HG03045 (cell line): ENCODE measurements at regions not wholly inside any gene's neighbourhood (a gene's known extent, or its start where the extent isn't known, plus 50 kb on each side); places are given as distances from the start of the nearest gene placed in this dataset.

Experiments
- ATAC-seq: cut with Tn5 transposase; IDR thresholded peaks from one replicate; pipeline ENCODE4 v1.9.1; 2021; ENCODE audit warnings: mild to moderate bottlenecking, moderate library complexity; ENCODE audit not compliant: unreplicated experiment

DNA sequence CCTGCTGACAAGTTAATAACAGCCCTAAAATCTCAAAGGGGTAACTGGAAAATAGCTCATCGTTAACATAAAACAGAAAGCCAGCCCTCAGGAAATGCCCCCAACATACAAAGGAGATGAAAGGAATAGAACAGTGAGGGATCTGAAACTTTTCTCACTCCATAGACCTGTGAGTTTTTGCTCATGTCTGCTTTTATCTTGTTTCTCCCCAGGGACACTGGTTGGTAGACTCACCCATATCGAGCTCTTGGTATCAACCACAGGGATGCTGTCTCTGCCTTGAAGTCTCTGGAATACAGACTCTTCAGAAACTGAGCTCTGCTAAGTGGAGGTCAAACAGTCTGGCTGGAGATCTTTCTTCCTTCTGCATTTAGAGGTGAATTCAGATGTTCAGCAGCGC is 77.4 kb upstream of the CAMK1G start:
- ATAC-seq, result no peak

DNA sequence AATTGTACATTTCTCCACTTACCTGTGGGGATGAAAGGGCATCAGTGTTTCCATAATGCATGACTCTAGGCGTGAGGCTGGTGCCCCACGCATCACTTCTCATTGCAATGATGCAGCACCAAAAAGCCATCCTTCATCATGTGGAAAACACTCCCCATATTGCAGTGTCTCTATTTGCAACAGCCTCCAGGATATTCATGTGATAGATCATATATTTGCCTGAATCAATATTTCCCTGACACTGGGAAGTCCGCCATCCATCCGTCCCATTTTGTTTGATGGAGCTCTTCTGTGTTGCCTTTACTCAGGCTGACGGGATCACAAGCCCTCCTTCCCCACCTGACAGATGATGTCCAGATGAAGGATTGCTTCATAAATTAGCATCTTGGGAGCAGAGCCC is 74.5 kb upstream of the CAMK1G start:
- no peak for ATAC-seq

DNA sequence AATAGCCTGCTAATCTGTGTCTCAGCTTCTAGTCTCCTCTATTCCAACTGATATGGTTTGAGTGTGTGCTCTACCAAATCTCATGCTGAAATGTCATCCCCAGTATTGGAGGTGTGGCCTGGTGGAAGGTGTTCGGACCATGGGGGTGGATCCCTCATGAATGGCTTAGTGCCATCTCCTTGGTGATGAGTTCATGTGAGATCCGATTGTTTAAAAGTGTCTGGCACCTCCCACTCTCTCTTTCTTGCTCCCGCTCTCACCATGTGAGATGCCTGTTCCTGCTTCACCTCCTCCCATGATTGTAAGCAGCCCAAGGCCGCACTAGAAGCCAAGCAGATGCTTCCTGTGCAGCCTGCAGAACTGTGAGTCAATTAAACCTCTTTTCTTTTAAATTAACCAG is 73.5 kb upstream of the CAMK1G start:
- no peak for ATAC-seq

DNA sequence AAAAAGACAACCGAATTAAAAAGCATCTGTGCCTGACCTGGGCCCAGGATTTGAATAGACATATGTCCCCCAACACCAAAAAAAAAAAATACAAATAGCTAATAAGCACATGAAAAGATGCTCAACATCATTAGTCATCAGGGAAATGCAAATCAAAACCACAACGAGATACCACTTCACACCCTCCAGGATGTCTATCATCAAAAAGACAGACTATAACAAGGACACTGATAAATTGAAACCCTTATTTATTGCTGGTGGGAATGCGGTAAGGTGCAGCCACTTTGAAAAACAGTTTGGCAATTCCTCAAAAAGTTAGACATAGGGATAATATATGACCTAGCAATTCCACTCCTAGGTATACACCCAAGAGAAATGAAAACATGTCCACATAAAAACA is 72.3 kb upstream of the CAMK1G start:
- no peak for ATAC-seq

DNA sequence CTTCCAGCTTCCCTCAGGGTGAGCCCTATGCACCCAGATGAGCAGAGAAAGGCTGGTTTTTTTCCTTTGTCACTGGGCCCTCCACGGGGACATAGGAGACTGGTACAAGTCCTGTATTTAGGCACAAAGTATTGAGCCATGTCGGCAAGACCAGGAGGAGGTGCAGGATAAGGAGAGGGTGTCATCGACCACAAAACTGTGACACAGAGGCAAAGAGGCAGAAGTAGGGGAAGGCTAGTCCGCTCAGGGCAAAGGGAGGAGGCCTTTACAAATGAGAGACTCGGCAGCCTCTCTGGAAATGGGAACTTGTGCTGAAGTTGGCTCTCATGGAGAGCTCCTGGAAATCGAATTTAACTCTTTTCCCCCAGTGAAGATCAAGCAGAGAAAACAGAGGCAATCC is 70.7 kb upstream of the CAMK1G start:
- ATAC-seq, result no peak

DNA sequence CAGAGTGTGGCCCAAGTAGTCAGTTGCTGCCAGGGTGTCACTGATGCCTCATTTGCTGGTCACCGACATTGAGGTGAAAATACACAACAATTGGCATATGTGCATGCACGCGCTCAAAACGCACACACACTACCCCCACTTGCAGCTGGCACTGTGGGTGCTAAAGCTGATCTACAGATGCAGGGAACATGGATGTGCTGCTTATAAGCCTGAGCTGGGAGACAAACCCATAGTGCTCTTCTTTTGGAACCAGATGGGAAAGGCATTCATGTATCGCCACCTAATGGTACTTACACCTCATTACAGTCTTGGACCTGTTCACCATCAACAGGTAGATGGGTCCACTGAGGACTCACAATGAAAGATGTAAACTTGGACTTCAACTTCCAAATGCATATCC is 70.3 kb upstream of the CAMK1G start:
- ATAC-seq, result peak; percentile 61

DNA sequence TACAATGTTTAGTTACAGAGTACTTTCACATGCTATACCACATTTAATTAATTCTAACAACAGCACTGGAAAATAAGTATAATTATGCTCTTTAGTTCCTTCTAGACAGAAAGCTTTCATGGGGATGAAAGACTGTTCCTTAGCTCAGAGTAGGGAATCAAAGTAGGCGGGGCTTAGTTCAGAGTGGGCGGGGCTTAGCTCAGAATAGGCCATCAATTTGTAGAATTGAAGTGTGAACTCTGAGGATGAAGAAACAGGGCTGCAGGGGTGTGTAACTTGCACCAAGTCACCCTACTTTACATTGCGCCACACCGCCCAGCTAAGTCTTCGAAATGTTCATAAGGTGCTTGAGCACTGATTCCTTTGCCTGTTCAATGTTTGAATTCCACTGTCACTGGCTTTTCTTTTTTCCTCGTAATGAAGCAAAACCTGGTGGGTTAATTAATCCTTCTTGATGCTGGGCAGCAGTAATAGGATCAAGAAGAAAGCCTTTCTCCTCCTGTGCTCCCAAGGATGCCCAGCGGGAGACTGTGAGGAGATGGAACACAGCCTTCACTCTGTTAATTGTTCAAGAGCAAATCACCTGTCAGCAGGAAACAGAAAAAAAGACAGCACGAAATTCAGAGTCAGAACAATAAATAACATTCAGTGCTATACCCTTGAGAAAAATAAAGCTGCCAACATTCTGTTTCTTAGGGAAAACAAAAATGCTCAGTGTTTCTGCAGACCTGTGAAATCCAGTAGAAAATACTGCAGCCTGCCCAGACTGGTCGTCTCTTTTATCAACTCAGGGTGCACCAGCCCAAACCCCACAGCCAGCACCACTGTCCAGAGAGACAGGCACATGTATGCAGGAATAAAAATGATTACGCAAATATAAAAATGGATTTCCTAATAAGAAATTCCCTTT is 66.5 kb upstream of the CAMK1G start:
- no peak for ATAC-seq

DNA sequence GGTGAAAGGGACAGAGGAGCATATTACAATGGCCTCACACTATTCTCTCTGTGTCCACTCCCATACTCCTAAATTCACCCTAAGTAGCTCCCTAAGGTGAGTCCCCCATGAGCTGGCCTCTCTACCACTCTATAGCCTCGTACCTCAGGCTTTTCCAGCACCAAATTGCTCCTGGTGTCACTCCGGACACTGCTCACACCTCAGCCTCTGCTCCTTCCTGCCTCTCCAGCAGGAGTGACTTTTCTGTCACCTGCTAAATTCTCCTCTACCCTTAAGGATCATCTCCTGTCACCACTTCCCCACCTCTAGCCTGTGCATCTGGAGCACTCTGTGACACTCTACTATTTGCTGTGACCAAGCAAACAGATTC is 65.8 kb upstream of the CAMK1G start:
- ATAC-seq, result no peak

DNA sequence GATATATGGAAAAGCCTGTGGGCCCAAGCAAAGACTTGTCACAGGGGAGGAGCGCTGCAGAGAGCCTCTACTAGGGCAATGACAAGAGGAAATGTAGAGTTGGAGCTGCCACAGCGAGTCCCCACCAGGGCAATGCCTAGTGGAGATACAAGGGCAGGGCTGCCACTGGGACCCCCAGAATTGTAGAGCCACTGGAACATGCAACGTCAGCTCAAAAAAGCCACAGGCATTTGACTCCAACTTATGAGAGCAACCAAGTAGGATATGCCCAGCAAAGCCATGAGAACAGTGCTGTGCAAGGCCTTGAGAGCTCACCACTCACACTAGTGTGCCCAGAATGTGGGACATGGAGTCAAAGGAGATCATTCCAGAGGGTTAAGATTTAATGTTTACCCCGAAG is 63.7 kb upstream of the CAMK1G start:
- ATAC-seq, result no peak

DNA sequence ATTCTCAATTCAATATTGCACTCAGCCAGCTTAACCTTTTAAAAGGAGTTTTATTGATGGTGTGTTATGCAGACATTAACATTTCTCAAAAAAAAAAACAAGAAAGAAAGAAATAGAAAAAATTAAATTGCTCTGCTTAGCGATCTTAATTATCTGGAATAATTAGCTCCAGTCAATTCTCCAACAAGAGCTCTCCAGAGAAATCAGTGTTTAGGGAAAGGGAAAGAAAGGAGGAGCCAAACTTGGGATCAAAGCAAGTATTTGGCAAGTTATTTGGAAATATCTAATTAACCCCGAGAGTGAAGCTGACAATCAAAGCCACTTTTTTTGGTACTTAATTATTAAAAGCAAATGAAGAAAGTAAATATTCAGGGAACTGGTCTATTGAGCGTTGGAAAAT is 60.7 kb upstream of the CAMK1G start:
- ATAC-seq, result no peak

DNA sequence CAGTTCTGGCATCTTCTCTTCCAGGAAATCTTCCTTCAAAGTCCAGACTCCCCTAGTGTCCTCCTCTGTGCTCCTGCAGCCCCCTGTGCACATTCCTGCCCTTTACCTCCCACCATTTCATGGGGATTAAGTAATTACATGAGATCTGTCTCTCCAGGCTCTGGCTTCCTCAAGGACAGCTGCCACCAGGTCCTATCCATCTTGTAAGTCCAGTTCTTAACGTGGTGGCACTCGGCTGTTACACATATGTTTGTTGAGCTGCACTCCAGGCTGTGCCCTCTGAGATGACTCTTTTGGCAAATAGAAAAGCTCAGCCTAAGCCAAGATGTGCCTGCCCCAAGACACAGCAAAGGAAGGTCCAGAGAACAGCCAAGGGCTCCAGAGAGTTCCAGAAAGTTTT is 57.4 kb upstream of the CAMK1G start:
- ATAC-seq, result no peak

DNA sequence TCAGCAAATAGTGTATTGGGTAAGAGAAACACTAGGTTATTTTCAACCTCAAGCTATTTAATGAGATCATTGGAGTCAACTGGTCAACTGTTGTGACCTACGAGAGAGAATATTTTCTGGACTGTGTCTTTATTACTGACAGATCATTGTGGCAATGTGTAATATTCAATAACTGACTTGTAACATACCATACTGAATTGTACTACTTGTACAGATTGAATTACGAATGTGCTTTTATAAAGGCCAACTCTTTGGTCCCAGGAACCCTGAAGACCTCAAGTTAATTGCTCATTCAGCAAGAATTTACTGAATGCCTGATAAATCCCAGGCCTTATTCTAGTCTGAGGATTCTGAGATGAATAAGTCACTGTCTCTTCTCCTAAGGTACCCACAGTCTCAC is 56.1 kb upstream of the CAMK1G start:
- no peak for ATAC-seq

DNA sequence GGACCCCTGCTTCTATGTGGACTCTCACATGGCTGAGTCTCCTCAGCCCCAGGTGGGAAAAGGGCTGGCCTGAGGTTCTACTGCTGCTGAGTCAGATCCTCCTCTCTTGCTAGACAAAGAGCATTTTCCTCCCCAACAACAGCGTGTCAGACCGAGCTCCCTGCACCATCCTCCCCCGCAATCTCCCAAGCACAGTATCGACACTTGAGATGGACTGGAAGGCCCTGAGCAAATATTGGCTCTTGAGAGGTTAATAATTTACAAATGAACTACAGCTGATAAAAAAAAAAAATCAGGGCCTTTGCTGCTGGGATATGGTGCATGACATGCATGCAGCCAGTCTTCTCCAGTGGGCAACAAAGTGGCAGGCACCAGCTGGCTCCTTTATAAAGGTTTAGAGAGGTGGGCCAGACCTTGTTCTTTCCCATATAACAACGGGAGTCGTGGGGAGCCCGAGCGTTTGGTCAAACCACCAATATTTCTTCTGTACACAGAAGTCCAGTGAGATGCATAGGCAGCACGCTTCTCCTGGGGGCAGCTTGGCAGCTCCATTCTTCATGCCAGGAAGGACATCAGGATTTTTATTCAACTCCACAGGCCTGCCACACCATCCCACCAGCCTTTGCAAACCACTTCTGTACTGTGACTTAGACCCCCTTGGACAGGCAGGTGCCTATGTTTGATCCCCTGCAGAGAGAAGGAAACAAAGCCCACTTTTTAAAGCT is 55.4 kb upstream of the CAMK1G start:
- no peak for ATAC-seq

DNA sequence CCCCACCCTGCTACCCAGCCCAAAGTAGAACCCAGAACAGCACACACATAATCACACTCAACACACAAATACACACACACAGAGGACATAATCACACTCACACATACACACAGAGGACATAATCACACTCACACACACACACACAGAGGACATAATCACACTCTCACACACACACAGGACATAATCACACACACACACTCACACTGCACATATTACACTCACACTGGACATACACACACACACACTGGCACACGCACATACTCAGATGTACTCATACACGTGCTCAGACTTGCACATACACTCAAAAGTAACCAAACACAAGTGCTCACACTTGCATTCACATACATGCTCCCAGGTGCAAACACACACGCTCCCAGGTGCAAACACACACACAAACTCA is 54.3 kb upstream of the CAMK1G start:
- no peak for ATAC-seq

DNA sequence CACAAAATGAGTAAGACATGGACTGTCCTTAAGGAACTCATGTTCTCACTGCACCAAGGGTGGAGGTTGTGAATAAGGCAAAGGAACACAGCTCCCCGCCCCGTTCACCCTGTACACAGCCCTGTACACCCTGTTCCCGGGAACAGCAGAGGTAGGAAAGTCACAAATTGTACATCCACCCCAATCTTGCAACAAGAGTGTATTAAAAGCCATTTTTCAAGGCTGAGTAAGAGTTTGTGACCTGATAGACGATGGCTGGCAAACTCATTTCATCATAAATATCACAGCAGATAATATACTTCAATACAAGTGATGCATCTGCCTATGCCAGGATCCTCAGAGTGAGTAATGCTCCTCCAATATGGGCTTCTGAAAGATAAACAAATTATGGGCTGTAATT is 52.5 kb upstream of the CAMK1G start:
- no peak for ATAC-seq

DNA sequence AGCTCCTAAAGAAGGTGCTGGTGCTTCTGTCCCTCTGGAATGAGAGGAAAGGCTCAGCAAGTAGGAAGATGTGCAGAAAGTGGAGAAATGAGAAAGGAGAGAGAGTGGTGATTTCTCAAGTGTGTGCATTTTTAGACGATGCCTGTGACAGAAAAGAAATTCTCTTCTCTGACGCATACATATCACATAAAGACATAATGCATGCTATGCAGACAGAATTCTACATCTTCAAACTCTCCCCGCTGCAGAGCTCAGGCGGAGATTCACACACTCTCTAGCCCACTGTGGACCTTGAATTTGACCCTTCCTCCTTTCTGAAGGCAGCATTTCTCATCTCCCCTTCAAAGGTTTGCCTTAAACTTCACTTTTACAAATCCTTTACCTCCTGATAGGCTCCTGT is 52.0 kb upstream of the CAMK1G start:
- ATAC-seq, result no peak
